HepG2 (cell line): ENCODE measurements at regions not wholly inside any gene's neighbourhood (a gene's known extent, or its start where the extent isn't known, plus 50 kb on each side); places are given as distances from the start of the nearest gene placed in this dataset.

Experiments used
- ATAC-seq: fragments of 200-7000 bp; cut with Tn5 transposase; 3 replicates; pipeline ENCODE4 v1.9.1; 2020; ENCODE audit warnings: mild to moderate bottlenecking, moderate library complexity
- BruUV-seq: library from RNA; stranded (reverse); fragments of 400-500 nt; replicated peaks from 2 replicates; lab custom pipeline; 2021; lab: Mats Ljungman, UMichigan
- CTCF ChIA-PET: fragments of 300-600 bp; formaldehyde crosslinking; extraction: SDS; loops from one replicate; lab custom pipeline; 2021; ENCODE audit warnings: low total read pairs, inconsistent platforms, low intra/inter-chr PET ratio; lab: Yijun Ruan, JAX
- POLR2A ChIA-PET: fragments of 350-600 bp; sonication (Branson Sonifier 250); formaldehyde crosslinking; loops from one replicate; lab custom pipeline; 2020; ENCODE audit warnings: antibody characterized with exemption, inconsistent platforms; lab: Yijun Ruan, JAX
- DNase-seq: peaks from one replicate; pipeline ENCODE4 v3.0.0-alpha.2; 2015; ENCODE audit warnings: low spot score
- FAIRE-seq: peaks from 3 replicates; lab custom pipeline; 2011; peaks lifted over from hg19 to GRCh38; lab: Jason Lieb, UNC
- H2AFZ ChIP-seq: one replicate; pipeline ENCODE4 v1.6.1; 2011; ENCODE audit warnings: low read length, inconsistent platforms
- H3K27ac ChIP-seq: fragments of 300-600 bp; 3 replicates; pipeline ENCODE4 v1.8.0; 2011; ENCODE audit warnings: mixed run types, mild to moderate bottlenecking, mixed read lengths, low read length, inconsistent platforms; ENCODE audit not compliant: insufficient read depth; ENCODE audit errors: extremely low read length
- H3K27me3 ChIP-seq, 2 experiments: fragments of 200-600 bp in 1 of 2; 2 replicates in 1 of 2; 3 replicates in 1 of 2; pipeline versions ENCODE4 v1.6.0 to v1.8.0; 2011; ENCODE audit warnings: low read length in 2 of 2, mild to moderate bottlenecking in 2 of 2, moderate library complexity in 2 of 2, inconsistent platforms in 1 of 2; ENCODE audit not compliant: insufficient read depth in 2 of 2, control insufficient read depth in 1 of 2
- H3K36me3 ChIP-seq, 2 experiments: fragments of 200-600 bp in 1 of 2; replicated peaks in 1 of 2; 2 replicates in 1 of 2; 3 replicates in 1 of 2; pipeline versions ENCODE4 v1.5.1 to v1.8.0; 2011; ENCODE audit warnings: low read length in 2 of 2, inconsistent platforms in 1 of 2; ENCODE audit not compliant: insufficient read depth in 2 of 2, control insufficient read depth in 1 of 2
- H3K4me1 ChIP-seq: 2 replicates; pipeline ENCODE4 v1.5.1; 2012; ENCODE audit warnings: low read length, inconsistent platforms; ENCODE audit not compliant: insufficient read depth
- H3K4me2 ChIP-seq: 2 replicates; pipeline ENCODE4 v1.6.0; 2011; ENCODE audit warnings: low read depth, low read length, inconsistent platforms
- H3K4me3 ChIP-seq, 3 experiments: fragments of 200-600 bp in 1 of 3; sonication (generic), shearing (Covaris generic) in 1 of 3; replicated peaks in 1 of 3; 2 replicates each; pipeline ENCODE4 v1.5.1; 2011 to 2016; ENCODE audit warnings: low read length in 3 of 3, inconsistent platforms in 2 of 3, low read depth in 2 of 3, mild to moderate bottlenecking in 2 of 3, control low read depth in 1 of 3, mixed read lengths in 1 of 3; ENCODE audit not compliant: insufficient read depth in 1 of 3
- H3K79me2 ChIP-seq: one replicate; pipeline ENCODE4 v1.6.1; 2011; ENCODE audit warnings: low read length, inconsistent platforms; ENCODE audit not compliant: insufficient read depth
- H3K9ac ChIP-seq: 2 replicates; pipeline ENCODE4 v1.6.0; 2011; ENCODE audit warnings: mild to moderate bottlenecking, low read depth, low read length, inconsistent platforms; ENCODE audit not compliant: insufficient read depth
- H3K9me3 ChIP-seq: 2 replicates; pipeline ENCODE4 v1.5.1; 2012; ENCODE audit warnings: mild to moderate bottlenecking, low read length
- H4K20me1 ChIP-seq: 2 replicates; pipeline ENCODE4 v1.6.0; 2011; ENCODE audit warnings: inconsistent platforms, mild to moderate bottlenecking, low read length, moderate library complexity; ENCODE audit not compliant: insufficient read depth
- CAMTA2 ChIP-seq: sonication (generic); formaldehyde crosslinking; IDR thresholded peaks from 2 replicates; pipeline ENCODE4 v1.4.0; 2020; ENCODE audit warnings: mild to moderate bottlenecking, missing genetic modification reagents, borderline replicate concordance
- CBX2 ChIP-seq, 2 experiments: fragments of 200-600 bp in 1 of 2; sonication (generic); formaldehyde crosslinking in 1 of 2; IDR thresholded peaks; 2 replicates each; pipeline versions ENCODE4 v1.7.0 to v1.8.1; 2018 to 2022; ENCODE audit warnings: low read depth in 2 of 2, low read length in 1 of 2, mild to moderate bottlenecking in 1 of 2, missing genetic modification reagents in 1 of 2
- JDP2 ChIP-seq: sonication (generic); formaldehyde crosslinking; IDR thresholded peaks from 2 replicates; pipeline ENCODE4 v1.8.1; 2022; ENCODE audit warnings: missing genetic modification reagents, borderline replicate concordance
- MIER3 ChIP-seq: IDR thresholded peaks from 2 replicates; pipeline ENCODE4 v1.6.1; 2016; ENCODE audit warnings: missing compliant biosample characterization, borderline replicate concordance
- POLR2AphosphoS5 ChIP-seq: IDR thresholded peaks from 2 replicates; pipeline ENCODE4 v1.6.1; 2012; ENCODE audit warnings: low read depth, low read length
- RFXANK ChIP-seq: IDR thresholded peaks from 2 replicates; pipeline ENCODE4 v1.6.1; 2016
- TBL1XR1 ChIP-seq: fragments of 150-350 bp; IDR thresholded peaks from 2 replicates; pipeline ENCODE4 v1.6.1; 2014; ENCODE audit warnings: borderline replicate concordance, low read length; ENCODE audit not compliant: partially characterized antibody
- TEAD3 ChIP-seq: optimal IDR thresholded peaks from 2 replicates; pipeline ENCODE3; 2016; ENCODE audit warnings: borderline replicate concordance
- TRIM24 ChIP-seq: sonication (generic); formaldehyde crosslinking; IDR thresholded peaks from 2 replicates; pipeline ENCODE4 v1.8.0; 2022; ENCODE audit warnings: mild to moderate bottlenecking, missing genetic modification reagents
- ZNF264 ChIP-seq: sonication (generic); formaldehyde crosslinking; IDR thresholded peaks from 2 replicates; pipeline ENCODE4 v1.4.0; 2020; ENCODE audit warnings: missing genetic modification reagents
- ZNF382 ChIP-seq: sonication (generic); formaldehyde crosslinking; IDR thresholded peaks from 2 replicates; pipeline ENCODE4 v1.5.0; 2020; ENCODE audit warnings: missing genetic modification reagents, mild to moderate bottlenecking, borderline replicate concordance
- ZNF549 ChIP-seq: sonication (generic); formaldehyde crosslinking; IDR thresholded peaks from 2 replicates; pipeline ENCODE4 v1.5.0; 2020; ENCODE audit warnings: missing genetic modification reagents
- ZSCAN12 ChIP-seq: sonication (generic); formaldehyde crosslinking; IDR thresholded peaks from 2 replicates; pipeline ENCODE4 v1.9.0; 2021; ENCODE audit warnings: mild to moderate bottlenecking, missing genetic modification reagents
- WGBS: methylation state at CpG from one replicate; pipeline ENCODE4 v1.1.6; 2017; ENCODE audit warnings: low lambda C conversion rate; 5-methylcytosine and 5-hydroxymethylcytosine counted together
- in situ Hi-C: cut with HindIII; loops from 2 replicates; pipeline ENCODE4 v1.10.0; 2017; ENCODE audit warnings: low pct_unique_long_range_greater_than_20kb; ENCODE audit not compliant: extremely low pct_ligation_motif_present
- intact Hi-C: fragments of 100-400 bp; cut with micrococcal nuclease; formaldehyde crosslinking; loops from one replicate; pipeline ENCODE4 v1.10.0; 2022; ENCODE audit not compliant: unreplicated experiment
- TF ChIP-seq, protein P1 (sequence below): sonication (generic); formaldehyde crosslinking; IDR thresholded peaks from 2 replicates; pipeline ENCODE4 v1.5.0; 2020; ENCODE audit warnings: mild to moderate bottlenecking, low read depth, missing genetic modification reagents, borderline replicate concordance
- TF ChIP-seq, protein P2 (sequence below): sonication (generic); formaldehyde crosslinking; IDR thresholded peaks from 2 replicates; pipeline ENCODE4 v1.4.0; 2020; ENCODE audit warnings: mild to moderate bottlenecking, missing genetic modification reagents
- TF ChIP-seq, protein P3 (sequence below): IDR thresholded peaks from 2 replicates; pipeline ENCODE4 v1.6.1; 2018; ENCODE audit warnings: missing genetic modification reagents
- TF ChIP-seq, protein P4 (sequence below): sonication (generic); formaldehyde crosslinking; IDR thresholded peaks from 2 replicates; pipeline ENCODE4 v1.8.0; 2022; ENCODE audit warnings: mild to moderate bottlenecking, missing genetic modification reagents; ENCODE audit not compliant: insufficient replicate concordance

DNA sequence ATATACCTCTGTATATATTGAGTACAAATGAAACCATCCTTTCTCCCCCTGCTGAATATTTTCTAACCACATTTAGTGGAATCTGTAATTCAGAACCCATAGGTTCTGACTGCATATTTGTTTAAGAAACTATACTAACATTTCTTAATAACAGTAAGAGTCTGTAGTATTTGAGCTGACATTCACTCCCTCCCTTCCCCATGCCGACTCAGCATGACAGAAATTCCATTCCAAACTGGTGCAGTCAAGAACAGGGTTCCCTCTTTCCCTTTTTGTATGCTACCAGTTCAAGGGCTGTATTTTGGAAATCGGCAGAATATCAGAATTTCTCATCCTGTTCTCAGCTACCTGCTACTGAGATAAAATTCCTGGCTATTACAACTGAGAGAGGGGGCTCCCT, 796.6 kb upstream of the DPPA4 start:
- 0% methylated on average over 2 of the region's 2 CpGs for WGBS
- ATAC-seq = no peak
- POLR2A ChIA-PET = no interaction called here

DNA sequence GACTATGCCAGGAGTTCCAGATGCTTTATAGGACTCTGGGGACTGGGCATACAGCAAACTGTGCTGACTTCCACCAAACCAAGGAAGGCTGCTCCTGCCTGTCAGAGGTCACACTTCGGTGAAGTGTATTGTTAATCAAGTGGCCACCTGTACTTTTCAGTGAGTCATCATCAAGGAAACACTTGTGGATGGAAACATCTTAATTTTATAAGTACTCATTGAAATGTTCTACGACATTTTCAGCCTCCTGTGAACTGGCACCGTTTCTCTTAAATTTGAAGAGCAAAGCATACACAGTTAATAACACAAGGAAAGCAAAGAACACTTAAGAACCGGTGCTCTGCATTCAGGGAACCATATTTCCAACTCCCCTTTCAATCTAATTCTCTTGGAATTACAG, 801.7 kb upstream of the DPPA4 start:
- CTCF ChIA-PET = no interaction called here
- in situ Hi-C loops (no loop called here), intact Hi-C loops (no loop called here)
- 1% methylated on average over 4 of the region's 4 CpGs for WGBS
- Histone ChIP-seq H3K4me2 (no peak overlapping the region), H4K20me1 (no peaks in the 10 kb centered on the region), H3K9ac (no peak overlapping the region), H3K4me1 (no peaks in the 10 kb centered on the region), H3K9me3 (no peaks in the 10 kb centered on the region; the same call in 1 of the 2 replicates), H3K27ac (no peak overlapping the region), H2AFZ (no peak overlapping the region), H3K36me3 (no peaks in the 10 kb centered on the region), H3K27me3 (no peaks in the 10 kb centered on the region), H3K4me3 (no peak overlapping the region), H3K79me2 (no peaks in the 10 kb centered on the region)
- no peak for ATAC-seq
- no peak for DNase-seq
- BruUV-seq = no TSS peak
- no peak for FAIRE-seq
- POLR2A ChIA-PET = no interaction called here
- TF ChIP-seq CBX2 (IDR thresholded peaks at IDR 0.05; ENCODE audit: low read depth, low read length) (no peak), CBX2 (CRISPR knock-in tag; IDR thresholded peaks at IDR 0.05; ENCODE audit: low read depth) (no peak), TEAD3 (no peak), RFXANK (no peak), ZNF264 (CRISPR knock-in tag) (no peak), ZSCAN12 (no peak), TRIM24 (no peak), ZNF382 (CRISPR knock-in tag) (no peak), JDP2 (no peak), CAMTA2 (CRISPR knock-in tag) (no peak), ZNF549 (no peak), MIER3 (CRISPR knock-in tag) (no peak)
- TF ChIP-seq, protein P1, sequence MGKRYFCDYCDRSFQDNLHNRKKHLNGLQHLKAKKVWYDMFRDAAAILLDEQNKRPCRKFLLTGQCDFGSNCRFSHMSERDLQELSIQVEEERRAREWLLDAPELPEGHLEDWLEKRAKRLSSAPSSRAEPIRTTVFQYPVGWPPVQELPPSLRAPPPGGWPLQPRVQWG (CRISPR knock-in tag) = no peak
- TF ChIP-seq, protein P2, sequence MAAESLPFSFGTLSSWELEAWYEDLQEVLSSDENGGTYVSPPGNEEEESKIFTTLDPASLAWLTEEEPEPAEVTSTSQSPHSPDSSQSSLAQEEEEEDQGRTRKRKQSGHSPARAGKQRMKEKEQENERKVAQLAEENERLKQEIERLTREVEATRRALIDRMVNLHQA (CRISPR knock-in tag) = no peak
- TF ChIP-seq, protein P3, sequence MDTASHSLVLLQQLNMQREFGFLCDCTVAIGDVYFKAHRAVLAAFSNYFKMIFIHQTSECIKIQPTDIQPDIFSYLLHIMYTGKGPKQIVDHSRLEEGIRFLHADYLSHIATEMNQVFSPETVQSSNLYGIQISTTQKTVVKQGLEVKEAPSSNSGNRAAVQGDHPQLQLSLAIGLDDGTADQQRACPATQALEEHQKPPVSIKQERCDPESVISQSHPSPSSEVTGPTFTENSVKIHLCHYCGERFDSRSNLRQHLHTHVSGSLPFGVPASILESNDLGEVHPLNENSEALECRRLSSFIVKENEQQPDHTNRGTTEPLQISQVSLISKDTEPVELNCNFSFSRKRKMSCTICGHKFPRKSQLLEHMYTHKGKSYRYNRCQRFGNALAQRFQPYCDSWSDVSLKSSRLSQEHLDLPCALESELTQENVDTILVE (CRISPR knock-in tag) = no peak
- TF ChIP-seq, protein P4, sequence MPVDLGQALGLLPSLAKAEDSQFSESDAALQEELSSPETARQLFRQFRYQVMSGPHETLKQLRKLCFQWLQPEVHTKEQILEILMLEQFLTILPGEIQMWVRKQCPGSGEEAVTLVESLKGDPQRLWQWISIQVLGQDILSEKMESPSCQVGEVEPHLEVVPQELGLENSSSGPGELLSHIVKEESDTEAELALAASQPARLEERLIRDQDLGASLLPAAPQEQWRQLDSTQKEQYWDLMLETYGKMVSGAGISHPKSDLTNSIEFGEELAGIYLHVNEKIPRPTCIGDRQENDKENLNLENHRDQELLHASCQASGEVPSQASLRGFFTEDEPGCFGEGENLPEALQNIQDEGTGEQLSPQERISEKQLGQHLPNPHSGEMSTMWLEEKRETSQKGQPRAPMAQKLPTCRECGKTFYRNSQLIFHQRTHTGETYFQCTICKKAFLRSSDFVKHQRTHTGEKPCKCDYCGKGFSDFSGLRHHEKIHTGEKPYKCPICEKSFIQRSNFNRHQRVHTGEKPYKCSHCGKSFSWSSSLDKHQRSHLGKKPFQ (CRISPR knock-in tag) = no peak

More for the DNA sequence above, 796.6 kb upstream of the DPPA4 start:
- no peaks in the 10 kb centered on the region for H4K20me1 ChIP-seq
- H3K4me3 ChIP-seq = no peak overlapping the region
- H3K9me3 ChIP-seq = no peaks in the 10 kb centered on the region; the same call in 1 of the 2 replicates
- no peak overlapping the region for H3K27ac ChIP-seq
- no TSS peak for BruUV-seq
- H3K79me2 ChIP-seq = no peaks in the 10 kb centered on the region
- no peak overlapping the region for H3K4me2 ChIP-seq
- FAIRE-seq = no peak
- no peak overlapping the region for H3K9ac ChIP-seq
- DNase-seq = no peak
- CTCF ChIA-PET = no interaction called here
- H2AFZ ChIP-seq = no peak overlapping the region
- no peaks in the 10 kb centered on the region for H3K27me3 ChIP-seq
- H3K36me3 ChIP-seq = no peaks in the 10 kb centered on the region
- TF ChIP-seq TBL1XR1 = no peak
- TF ChIP-seq POLR2AphosphoS5 = no peak
- TF ChIP-seq, all 625 proteins: peak for 0
- in situ Hi-C loops (no loop called here), intact Hi-C loops (no loop called here)
- no peaks in the 10 kb centered on the region for H3K4me1 ChIP-seq
